ENCODE measurements at regions not wholly inside any gene's neighbourhood (a gene's known extent, or its start where the extent isn't known, plus 50 kb on each side); places are given as distances from the start of the nearest gene placed in this dataset.

- TF ChIP-seq TAF1 (IDR thresholded peaks at IDR 0.05; ENCODE audit: low read depth, low read length) (no peak), POLR2AphosphoS5 (IDR thresholded peaks at IDR 0.05; ENCODE audit: low read depth, low read length) (no peak)
Observed at GRCh38 chr3:34703053-34703452, 904.6 kb downstream of the PDCD6IP start.
